ENCODE measurements at regions not wholly inside any gene's neighbourhood (a gene's known extent, or its start where the extent isn't known, plus 50 kb on each side); places are given as distances from the start of the nearest gene placed in this dataset.

DNA sequence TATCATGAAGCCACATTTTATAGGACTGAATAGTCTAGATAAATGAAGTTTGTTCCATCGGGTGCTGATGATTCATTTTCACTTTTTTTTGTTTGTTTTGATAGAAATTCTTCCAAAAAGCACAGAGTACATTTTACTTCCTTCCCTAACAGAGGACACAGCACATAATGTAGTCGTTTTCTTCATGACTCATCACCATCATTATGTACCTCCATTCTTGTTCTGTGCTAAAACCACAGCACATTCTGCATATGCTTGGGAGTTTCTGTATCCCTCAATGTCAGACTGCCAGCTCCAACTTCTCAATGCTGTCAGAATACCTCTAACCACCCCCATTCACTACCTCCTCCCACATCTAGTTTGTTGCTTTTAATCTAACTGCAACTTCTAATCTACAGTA, 1004.9 kb upstream of the ADGRB3 start:
- TF ChIP-seq CTCF (IDR thresholded peaks at IDR 0.05) (no peak), POLR2AphosphoS5 (IDR thresholded peaks at IDR 0.05) (no peak)
